Testis (tissue), 2 donors: ENCODE measurements at regions not wholly inside any gene's neighbourhood (a gene's known extent, or its start where the extent isn't known, plus 50 kb on each side); places are given as distances from the start of the nearest gene placed in this dataset.
"Not testable (repeated sequence)": the region's sequence is repeated elsewhere in the genome, so short reads cannot be mapped to it uniquely, and the experiment has no call there.

Experiments
- DNase-seq: peaks from one replicate; pipeline ENCODE4 v3.0.0-alpha.2; 2019
- H3K27ac ChIP-seq, 2 donors: fragments of 200-600 bp; sonication (generic); one replicate each; pipeline ENCODE4 v1.5.1; 2019
- H3K27me3 ChIP-seq: fragments of 200-600 bp; sonication (generic); one replicate; pipeline ENCODE4 v1.5.1; 2019
- H3K36me3 ChIP-seq: fragments of 200-600 bp; sonication (generic); one replicate; pipeline ENCODE4 v1.5.1; 2017; ENCODE audit warnings: low read depth; ENCODE audit errors: missing control alignments
- H3K4me1 ChIP-seq: fragments of 200-600 bp; sonication (generic); one replicate; pipeline ENCODE4 v1.5.1; 2019
- H3K4me3 ChIP-seq, 2 donors: fragments of 200-600 bp; sonication (generic); one replicate each; pipeline ENCODE4 v1.5.1; 2017 to 2019
- H3K9me3 ChIP-seq: fragments of 200-600 bp; sonication (generic); one replicate; pipeline ENCODE4 v1.5.1; 2017
- WGBS, 2 donors: methylation state at CpG; one replicate each; pipeline ENCODE4 v1.1.5; 2018; 5-methylcytosine and 5-hydroxymethylcytosine counted together
- intact Hi-C: fragments of 100-400 bp; cut with DNase I; formaldehyde crosslinking; loops from one replicate; pipeline ENCODE4 v1.15.1; 2023; ENCODE audit warnings: low total_unique reads

DNA sequence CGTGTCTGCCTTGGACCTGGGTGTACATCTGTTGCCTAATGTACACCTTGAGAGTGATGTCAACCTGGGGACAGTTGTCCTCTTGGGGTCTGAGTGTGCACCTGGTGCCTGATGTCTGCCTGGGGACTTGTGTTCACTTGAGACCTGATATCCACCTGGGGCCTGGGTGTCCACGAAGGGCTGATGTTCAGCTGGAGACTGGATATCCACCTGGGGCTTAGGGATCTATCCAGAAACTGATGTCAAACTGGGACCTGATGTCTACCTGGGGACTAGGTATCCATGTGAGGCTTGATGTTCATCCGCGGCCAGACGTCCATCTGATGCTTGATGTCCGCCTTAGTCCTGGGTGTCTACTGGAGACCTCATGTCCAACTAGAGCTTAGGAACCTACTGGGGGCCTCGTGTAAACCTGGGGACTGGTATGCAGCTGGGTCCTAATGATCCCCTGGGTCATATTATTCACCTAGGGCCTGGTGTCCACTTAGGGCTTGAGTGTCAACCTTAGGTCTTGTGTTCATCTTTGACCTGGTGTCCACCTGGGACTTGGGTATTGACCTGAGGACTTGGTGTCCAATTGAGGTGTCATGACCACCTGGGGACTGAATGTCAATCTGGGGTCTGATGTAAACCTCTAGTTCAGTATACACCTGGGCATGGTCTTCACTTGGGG is 194.9 kb downstream of the POTEM start:
- H3K4me1 ChIP-seq, intact Hi-C loops, H3K36me3 ChIP-seq, H3K4me3 ChIP-seq, DNase-seq, H3K27ac ChIP-seq, H3K9me3 ChIP-seq, H3K27me3 ChIP-seq: not testable (repeated sequence)
- WGBS, 2 donors = 67 to 68% methylated on average over 5 to 7 of the region's 7 CpGs

DNA sequence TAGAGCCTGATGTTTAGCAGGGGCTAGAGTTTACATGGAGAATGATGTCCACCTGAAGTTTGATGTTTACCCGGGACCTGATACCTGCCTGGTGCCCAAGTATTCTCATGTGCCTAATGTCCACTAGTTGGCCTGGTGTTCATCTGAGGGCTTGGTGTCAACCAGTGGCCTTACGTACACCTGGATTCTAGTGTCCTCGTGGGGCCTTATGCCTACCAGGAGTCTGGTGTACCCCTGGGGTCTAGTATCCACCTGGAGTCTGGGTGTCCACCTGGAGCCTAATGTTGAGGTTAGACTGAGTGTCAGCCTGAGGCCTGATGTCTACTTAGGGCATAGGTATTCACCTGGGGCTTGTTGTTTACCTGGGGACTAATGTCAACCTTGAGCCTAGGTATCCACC is 195.7 kb downstream of the POTEM start:
- H3K36me3 ChIP-seq, H3K9me3 ChIP-seq, H3K27ac ChIP-seq, intact Hi-C loops, H3K4me3 ChIP-seq, H3K27me3 ChIP-seq, DNase-seq, H3K4me1 ChIP-seq: not testable (repeated sequence)
- WGBS, 2 donors = 78 to 83% methylated on average over 2 of the region's 3 CpGs

DNA sequence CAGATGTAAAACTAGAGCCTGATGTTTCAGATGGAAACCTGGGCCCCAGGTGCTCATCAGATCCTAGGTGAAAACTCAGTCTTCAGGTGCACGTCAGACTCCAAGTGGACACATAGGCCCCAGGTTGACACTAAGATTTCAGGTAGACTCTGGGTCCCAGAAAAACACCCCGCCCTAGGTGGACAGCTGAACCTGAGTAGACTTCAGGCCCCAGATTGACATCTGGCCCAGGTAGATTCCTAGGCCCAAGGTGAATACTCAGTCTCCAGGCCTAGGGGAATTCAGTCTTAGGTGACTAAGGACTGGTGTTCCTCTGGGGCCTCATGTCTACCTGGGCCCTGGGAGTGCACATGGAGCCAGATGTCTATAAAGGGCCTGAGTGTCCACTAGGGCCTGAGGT is 196.7 kb downstream of the POTEM start:
- H3K4me3 ChIP-seq, H3K36me3 ChIP-seq, H3K4me1 ChIP-seq, intact Hi-C loops, H3K27ac ChIP-seq, H3K27me3 ChIP-seq, DNase-seq, H3K9me3 ChIP-seq: not testable (repeated sequence)
- 68 to 83% methylated on average over 2 of the region's 2 CpGs for WGBS, 2 donors

DNA sequence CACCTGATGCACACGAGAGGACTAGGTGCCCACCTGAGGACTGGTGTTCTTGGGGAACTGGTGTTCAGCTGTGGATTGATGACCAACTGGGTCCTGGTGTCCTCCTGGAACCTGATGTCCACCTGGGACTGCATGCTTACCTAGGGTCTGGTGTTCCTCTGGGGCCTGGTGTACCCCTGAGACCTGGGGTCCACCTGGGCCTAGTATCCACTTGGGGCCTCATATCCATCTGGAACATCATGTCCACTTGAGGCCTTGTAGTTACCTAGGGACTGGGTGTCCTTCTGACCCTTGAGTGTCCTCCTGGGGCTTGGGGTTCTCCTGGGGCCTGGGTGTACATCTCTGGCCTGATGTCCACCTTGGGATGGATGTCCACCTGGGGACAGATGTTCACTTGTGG is 197.2 kb downstream of the POTEM start:
- H3K27me3 ChIP-seq, intact Hi-C loops: not testable (repeated sequence)

DNA sequence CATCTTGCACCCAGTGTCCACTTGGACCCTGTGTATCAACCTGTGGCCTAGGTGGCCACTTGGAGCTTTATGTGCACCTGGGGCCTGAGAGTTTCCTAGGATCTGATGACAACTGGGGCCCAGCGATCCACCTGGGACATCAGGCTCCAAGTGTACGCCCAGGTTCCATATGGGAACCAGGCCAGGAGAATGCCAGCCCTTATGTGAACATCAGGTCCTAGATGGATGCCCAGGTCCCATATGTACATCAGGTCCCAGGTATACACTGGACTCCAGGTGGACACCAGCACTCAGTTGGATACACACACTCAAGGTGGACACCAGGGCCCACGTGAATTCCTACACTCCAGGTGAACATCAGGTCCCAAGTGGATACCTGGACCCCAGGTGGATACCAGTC is 198.8 kb downstream of the POTEM start:
- H3K27me3 ChIP-seq, intact Hi-C loops, H3K9me3 ChIP-seq, H3K4me3 ChIP-seq, H3K4me1 ChIP-seq, H3K27ac ChIP-seq, DNase-seq, H3K36me3 ChIP-seq: not testable (repeated sequence)
- 71 to 86% methylated on average over 1 to 3 of the region's 3 CpGs for WGBS, 2 donors

More for the DNA sequence above, 197.2 kb downstream of the POTEM start:
- not testable (repeated sequence) for H3K27ac ChIP-seq, H3K4me1 ChIP-seq, H3K4me3 ChIP-seq, H3K9me3 ChIP-seq, DNase-seq, H3K36me3 ChIP-seq
- whole genome bisulfite sequencing, 2 donors = no CpG with 5 or more reads among the region's 1 CpG

DNA sequence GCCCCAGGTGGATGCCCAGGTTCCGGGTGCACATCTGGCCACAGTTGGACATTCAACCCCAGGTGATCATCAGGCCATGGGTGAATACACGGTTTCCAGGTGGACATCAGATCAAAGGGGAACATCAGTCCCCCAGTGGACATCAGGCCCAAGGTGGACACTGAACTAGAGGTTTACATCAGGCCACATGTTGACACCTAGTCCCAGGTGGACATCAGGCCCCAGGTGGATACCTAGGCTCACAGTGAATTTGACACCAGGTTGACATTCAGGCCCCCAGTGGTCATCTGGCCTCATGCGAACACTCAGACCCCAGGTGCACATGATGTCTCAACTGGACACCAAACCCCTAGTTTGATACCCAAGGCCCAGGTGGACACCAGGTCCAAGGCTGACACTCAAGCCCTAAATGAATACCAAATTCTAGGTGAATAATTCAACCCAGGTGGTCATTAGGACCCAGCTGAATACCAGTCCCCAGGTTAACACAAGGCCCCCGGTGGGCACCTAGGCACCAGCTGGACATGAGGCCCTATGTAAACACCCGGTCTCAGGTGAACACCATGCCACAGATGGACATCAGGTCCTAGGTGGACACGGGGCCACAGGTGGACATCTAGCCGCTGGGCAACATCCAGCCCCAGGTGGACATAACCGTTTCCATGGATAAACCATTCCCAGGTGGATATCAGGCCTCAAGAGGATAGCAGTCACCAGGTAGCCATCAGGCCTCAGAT is 200.4 kb downstream of the POTEM start:
- 85 to 88% methylated on average over 8 of the region's 8 CpGs for WGBS, 2 donors
- H3K27me3 ChIP-seq, DNase-seq, H3K4me1 ChIP-seq, intact Hi-C loops, H3K4me3 ChIP-seq, H3K9me3 ChIP-seq, H3K27ac ChIP-seq, H3K36me3 ChIP-seq: not testable (repeated sequence)

DNA sequence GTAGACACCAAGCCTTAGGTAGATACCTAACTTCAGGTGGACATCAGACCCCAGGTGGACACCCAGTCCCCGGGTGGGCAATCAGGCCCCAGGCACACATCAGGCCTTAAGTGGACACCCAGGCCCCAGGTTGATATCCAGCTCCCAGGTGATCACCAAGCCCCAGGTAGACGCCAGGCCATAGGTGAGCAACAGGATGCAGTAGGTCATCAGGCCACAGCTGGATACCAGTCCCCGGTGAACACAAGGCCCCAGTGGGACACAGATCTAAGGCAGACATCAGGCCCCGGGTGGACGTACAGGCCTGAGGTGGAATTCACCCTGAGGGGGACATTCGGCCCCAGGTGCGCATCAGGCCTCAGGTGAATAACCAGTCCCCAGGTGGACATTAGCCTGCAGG is 201.0 kb downstream of the POTEM start:
- H3K9me3 ChIP-seq, H3K27me3 ChIP-seq, DNase-seq, H3K27ac ChIP-seq, intact Hi-C loops, H3K36me3 ChIP-seq, H3K4me1 ChIP-seq, H3K4me3 ChIP-seq: not testable (repeated sequence)
- 93 to 100% methylated on average over 2 to 7 of the region's 7 CpGs for WGBS, 2 donors

DNA sequence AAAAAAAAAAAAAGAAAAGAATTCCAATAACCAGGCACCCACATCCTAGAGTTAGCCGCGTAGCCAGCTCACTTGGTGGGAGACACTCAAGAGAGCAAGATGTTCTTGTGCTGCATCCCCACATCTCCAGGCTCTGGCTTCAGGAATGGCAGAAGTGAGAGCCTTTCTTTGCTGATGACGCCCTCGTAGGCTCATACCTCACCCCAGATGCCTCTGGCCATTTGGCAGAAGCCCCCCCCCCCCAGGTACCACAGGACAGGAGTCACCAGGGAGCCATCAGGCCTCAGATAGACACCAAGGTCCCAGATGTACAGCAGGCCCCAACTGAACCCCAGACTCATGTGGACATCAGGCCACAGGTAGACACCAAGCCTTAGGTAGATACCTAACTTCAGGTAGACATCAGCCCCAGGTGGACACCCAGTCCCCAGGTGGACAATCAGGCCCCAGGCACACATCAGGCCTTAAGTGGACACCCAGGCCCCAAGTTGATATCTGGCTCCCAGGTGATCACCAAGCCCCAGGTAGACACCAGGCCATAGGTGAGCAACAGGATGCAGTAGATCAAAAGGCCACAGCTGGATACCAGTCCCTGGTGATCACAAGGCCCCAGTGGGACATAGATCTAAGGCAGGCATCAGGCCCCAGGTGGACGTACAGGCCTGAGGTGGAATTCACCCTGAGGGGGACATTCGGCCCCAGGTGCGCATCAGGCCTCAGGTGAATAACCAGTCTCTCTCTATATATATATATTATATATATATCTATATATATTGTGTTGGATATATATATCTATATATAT is 202.5 kb downstream of the POTEM start:
- H3K27ac ChIP-seq, H3K36me3 ChIP-seq, intact Hi-C loops, DNase-seq, H3K4me1 ChIP-seq, H3K27me3 ChIP-seq, H3K4me3 ChIP-seq, H3K9me3 ChIP-seq: not testable (repeated sequence)
- 74 to 98% methylated on average over 3 to 7 of the region's 7 CpGs for WGBS, 2 donors

DNA sequence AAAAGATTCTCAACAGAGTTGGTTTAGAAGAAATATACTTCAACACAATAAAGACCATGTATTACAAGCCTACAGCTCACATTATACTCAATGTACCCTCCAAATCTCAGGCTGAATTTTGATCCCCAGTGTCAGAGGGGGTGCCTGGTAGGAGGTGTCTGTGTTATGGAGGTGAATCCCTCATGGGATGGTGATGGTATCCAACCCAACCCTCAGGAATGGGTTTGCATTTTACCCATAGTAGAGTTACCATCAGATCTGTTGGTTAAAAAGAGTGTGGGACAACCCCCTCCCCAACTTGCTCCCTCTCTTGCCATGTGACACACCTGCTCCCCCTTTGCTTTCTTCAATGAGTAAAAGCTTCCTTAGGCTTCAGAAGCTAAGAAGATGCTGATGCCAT is 205.5 kb downstream of the POTEM start:
- DNase-seq, H3K27me3 ChIP-seq, H3K4me3 ChIP-seq, H3K4me1 ChIP-seq, H3K27ac ChIP-seq, intact Hi-C loops, H3K36me3 ChIP-seq, H3K9me3 ChIP-seq: not testable (repeated sequence)

DNA sequence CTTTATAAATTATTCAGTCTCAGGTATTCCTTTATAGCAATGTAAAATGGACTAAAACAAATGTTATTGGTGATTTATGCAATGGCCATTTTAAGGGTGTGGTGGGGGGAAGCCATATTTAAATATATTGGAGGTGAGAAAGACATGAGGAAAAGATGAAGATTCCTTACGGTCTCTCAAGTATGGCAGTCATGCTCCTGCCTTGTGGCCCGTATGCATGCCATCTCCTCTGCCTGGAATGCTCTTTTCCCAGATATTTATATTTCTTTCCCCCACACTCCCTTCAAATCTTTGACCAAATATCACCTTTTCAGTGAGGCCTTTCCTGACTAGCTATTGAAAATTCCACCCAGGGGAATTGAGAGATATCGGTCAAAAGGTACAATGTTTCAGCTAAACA is 206.0 kb downstream of the POTEM start:
- H3K4me3 ChIP-seq, H3K27me3 ChIP-seq, H3K9me3 ChIP-seq, H3K36me3 ChIP-seq, H3K4me1 ChIP-seq, intact Hi-C loops, DNase-seq, H3K27ac ChIP-seq: not testable (repeated sequence)
- WGBS, 2 donors = 83 to 84% methylated on average over 2 to 3 of the region's 3 CpGs

DNA sequence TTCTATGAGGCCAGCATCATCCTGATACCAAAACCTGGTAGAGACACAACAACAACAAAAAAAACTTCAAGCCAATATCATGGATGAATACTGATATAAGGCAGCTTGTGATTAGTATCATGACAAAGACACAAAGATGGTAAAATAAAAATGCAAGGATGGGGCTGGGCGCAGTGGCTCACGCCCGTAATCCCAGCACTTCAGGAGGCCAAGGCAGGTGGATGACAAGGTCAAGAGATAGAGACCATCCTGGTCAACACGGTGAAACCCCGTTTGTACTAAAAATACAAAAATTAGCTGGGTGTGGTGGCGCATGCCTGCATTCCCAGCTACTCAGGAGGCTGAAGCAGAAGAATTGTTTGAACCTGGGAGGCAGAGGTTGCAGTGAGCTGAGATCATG is 210.2 kb downstream of the POTEM start:
- H3K27ac ChIP-seq, intact Hi-C loops, H3K9me3 ChIP-seq, H3K36me3 ChIP-seq, H3K27me3 ChIP-seq, DNase-seq, H3K4me1 ChIP-seq, H3K4me3 ChIP-seq: not testable (repeated sequence)
- 42% methylated on average over 5 of the region's 6 CpGs; no CpG with 5 or more reads in 1 of the 2 donors for WGBS, 2 donors

DNA sequence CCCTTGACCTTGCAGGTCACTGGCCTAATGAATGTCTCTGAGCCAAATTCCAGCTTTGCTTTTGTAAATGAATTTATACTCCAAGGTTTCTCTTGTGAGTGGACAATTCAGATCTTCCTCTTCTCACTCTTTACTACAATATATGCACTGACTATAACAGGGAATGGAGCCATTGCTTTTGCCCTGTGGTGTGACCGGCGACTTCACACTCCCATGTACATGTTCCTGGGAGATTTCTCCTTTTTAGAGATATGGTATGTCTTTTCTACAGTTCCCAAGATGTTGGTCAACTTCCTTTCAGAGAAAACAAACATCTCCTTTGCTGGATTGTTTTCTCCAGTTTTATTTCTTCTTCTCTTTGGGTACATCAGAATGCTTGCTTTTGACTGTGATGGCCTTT is 213.1 kb downstream of the POTEM start:
- intact Hi-C loops, DNase-seq, H3K27me3 ChIP-seq, H3K36me3 ChIP-seq, H3K9me3 ChIP-seq, H3K27ac ChIP-seq, H3K4me1 ChIP-seq, H3K4me3 ChIP-seq: not testable (repeated sequence)
- 68 to 89% methylated on average over 2 of the region's 2 CpGs for WGBS, 2 donors
